ENCODE measurements at regions not wholly inside any gene's neighbourhood (a gene's known extent, or its start where the extent isn't known, plus 50 kb on each side); places are given as distances from the start of the nearest gene placed in this dataset.

DNA sequence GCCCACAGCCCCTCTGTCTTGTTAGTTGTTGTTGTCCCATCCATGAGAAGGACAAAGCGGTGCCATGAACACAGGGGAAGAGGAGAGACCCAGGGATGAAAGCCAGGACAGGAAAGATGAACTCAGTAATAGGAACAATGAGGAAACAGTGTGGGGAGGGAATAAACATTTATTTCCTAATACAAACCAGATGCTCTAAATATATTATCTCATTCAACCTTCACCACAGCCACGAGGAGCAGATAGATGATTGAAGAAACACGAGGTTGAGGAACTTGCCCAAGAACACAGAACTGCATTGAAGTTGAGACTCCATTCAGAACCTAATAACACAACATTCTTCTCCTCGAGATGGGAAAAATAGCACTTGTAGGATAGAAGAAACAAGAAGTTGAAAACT is 53.0 kb upstream of the AIG1 start:
- TF ChIP-seq RBAK (tag by site-specific recombination; IDR thresholded peaks at IDR 0.05) (no peak), ZBTB48 (tag by site-specific recombination; IDR thresholded peaks at IDR 0.05) (no peak), BCL11B (tag by site-specific recombination; IDR thresholded peaks at IDR 0.05; ENCODE audit: low read depth) (no peak), KLF1 (tag by site-specific recombination; IDR thresholded peaks at IDR 0.05) (no peak), CTCF (tag by site-specific recombination; IDR thresholded peaks at IDR 0.05) (no peak), MZF1 (tag by site-specific recombination; IDR thresholded peaks at IDR 0.05; ENCODE audit: borderline replicate concordance) (no peak), PRDM2 (tag by site-specific recombination; IDR thresholded peaks at IDR 0.05; ENCODE audit: borderline replicate concordance) (no peak), ZFHX2 (tag by site-specific recombination; conservative IDR thresholded peaks at IDR 0.05) (no peak), YY1 (tag by site-specific recombination; IDR thresholded peaks at IDR 0.05) (no peak), ZIC2 (tag by site-specific recombination; IDR thresholded peaks at IDR 0.05) (no peak)
- TF ChIP-seq, protein P1, sequence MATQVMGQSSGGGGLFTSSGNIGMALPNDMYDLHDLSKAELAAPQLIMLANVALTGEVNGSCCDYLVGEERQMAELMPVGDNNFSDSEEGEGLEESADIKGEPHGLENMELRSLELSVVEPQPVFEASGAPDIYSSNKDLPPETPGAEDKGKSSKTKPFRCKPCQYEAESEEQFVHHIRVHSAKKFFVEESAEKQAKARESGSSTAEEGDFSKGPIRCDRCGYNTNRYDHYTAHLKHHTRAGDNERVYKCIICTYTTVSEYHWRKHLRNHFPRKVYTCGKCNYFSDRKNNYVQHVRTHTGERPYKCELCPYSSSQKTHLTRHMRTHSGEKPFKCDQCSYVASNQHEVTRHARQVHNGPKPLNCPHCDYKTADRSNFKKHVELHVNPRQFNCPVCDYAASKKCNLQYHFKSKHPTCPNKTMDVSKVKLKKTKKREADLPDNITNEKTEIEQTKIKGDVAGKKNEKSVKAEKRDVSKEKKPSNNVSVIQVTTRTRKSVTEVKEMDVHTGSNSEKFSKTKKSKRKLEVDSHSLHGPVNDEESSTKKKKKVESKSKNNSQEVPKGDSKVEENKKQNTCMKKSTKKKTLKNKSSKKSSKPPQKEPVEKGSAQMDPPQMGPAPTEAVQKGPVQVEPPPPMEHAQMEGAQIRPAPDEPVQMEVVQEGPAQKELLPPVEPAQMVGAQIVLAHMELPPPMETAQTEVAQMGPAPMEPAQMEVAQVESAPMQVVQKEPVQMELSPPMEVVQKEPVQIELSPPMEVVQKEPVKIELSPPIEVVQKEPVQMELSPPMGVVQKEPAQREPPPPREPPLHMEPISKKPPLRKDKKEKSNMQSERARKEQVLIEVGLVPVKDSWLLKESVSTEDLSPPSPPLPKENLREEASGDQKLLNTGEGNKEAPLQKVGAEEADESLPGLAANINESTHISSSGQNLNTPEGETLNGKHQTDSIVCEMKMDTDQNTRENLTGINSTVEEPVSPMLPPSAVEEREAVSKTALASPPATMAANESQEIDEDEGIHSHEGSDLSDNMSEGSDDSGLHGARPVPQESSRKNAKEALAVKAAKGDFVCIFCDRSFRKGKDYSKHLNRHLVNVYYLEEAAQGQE (tag by site-specific recombination; IDR thresholded peaks at IDR 0.05): no peak
- TF ChIP-seq, protein P2, sequence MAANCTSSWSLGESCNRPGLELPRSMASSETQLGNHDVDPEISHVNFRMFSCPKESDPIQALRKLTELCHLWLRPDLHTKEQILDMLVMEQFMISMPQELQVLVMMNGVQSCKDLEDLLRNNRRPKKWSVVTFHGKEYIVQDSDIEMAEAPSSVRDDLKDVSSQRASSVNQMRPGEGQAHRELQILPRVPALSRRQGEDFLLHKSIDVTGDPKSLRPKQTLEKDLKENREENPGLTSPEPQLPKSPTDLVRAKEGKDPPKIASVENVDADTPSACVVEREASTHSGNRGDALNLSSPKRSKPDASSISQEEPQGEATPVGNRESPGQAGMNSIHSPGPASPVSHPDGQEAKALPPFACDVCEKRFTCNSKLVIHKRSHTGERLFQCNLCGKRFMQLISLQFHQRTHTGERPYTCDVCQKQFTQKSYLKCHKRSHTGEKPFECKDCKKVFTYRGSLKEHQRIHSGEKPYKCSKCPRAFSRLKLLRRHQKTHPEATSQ (tag by site-specific recombination; IDR thresholded peaks at IDR 0.05): no peak
- TF ChIP-seq, protein P3, sequence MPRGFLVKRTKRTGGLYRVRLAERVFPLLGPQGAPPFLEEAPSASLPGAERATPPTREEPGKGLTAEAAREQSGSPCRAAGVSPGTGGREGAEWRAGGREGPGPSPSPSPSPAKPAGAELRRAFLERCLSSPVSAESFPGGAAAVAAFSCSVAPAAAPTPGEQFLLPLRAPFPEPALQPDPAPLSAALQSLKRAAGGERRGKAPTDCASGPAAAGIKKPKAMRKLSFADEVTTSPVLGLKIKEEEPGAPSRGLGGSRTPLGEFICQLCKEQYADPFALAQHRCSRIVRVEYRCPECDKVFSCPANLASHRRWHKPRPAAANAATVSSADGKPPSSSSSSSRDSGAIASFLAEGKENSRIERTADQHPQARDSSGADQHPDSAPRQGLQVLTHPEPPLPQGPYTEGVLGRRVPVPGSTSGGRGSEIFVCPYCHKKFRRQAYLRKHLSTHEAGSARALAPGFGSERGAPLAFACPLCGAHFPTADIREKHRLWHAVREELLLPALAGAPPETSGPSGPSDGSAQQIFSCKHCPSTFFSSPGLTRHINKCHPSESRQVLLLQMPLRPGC (tag by site-specific recombination; IDR thresholded peaks at IDR 0.05): no peak

Data from HEK293 (cell line).